RWPE2 (cell line): ENCODE measurements at regions not wholly inside any gene's neighbourhood (a gene's known extent, or its start where the extent isn't known, plus 50 kb on each side); places are given as distances from the start of the nearest gene placed in this dataset.

Source experiments
- ATAC-seq: fragments of 200-7000 bp; cut with Tn5 transposase; 3 replicates; pipeline ENCODE4 v1.9.1; 2021; ENCODE audit warnings: low read depth
- DNase-seq: peaks from one replicate; pipeline ENCODE4 v3.0.0-alpha.2; 2020; ENCODE audit warnings: low spot score
- H3K27ac ChIP-seq: fragments of 450-650 bp; 2 replicates; pipeline ENCODE4 v1.5.1; 2017; ENCODE audit warnings: mild to moderate bottlenecking; ENCODE audit not compliant: poor library complexity, severe bottlenecking
- H3K27me3 ChIP-seq: fragments of 250-450 bp; sonication (Bioruptor Pico); 2 replicates; pipeline ENCODE4 v1.5.1; 2021; ENCODE audit warnings: mild to moderate bottlenecking, moderate library complexity; ENCODE audit not compliant: insufficient read depth, poor library complexity, severe bottlenecking
- H3K36me3 ChIP-seq: fragments of 250-450 bp; sonication (Bioruptor Pico); 2 replicates; pipeline ENCODE4 v1.5.1; 2020; ENCODE audit warnings: low read depth, mild to moderate bottlenecking, moderate library complexity
- H3K4me1 ChIP-seq: fragments of 250-450 bp; sonication (Bioruptor Pico); 2 replicates; pipeline ENCODE4 v1.5.1; 2021; ENCODE audit warnings: mild to moderate bottlenecking, moderate library complexity; ENCODE audit not compliant: insufficient read depth, poor library complexity, severe bottlenecking
- H3K4me3 ChIP-seq: fragments of 250-450 bp; sonication (Bioruptor Pico); 2 replicates; pipeline ENCODE4 v1.5.1; 2021; ENCODE audit warnings: mild to moderate bottlenecking, moderate library complexity; ENCODE audit not compliant: severe bottlenecking
- H3K9me3 ChIP-seq: fragments of 250-450 bp; sonication (Bioruptor Pico); 2 replicates; pipeline ENCODE4 v1.5.1; 2021; ENCODE audit warnings: mild to moderate bottlenecking, moderate library complexity; ENCODE audit not compliant: severe bottlenecking
- TF ChIP-seq, protein P1 (sequence below): fragments of 450-650 bp; IDR thresholded peaks from one replicate; pipeline ENCODE4 v1.5.1; 2017; ENCODE audit warnings: mild to moderate bottlenecking, moderate library complexity; ENCODE audit not compliant: poor library complexity, severe bottlenecking

GRCh38 chr18:78724214-78724914 lies 255.3 kb upstream of the SALL3 start:
- no peaks in the 10 kb centered on the region for H3K27me3 ChIP-seq

DNA sequence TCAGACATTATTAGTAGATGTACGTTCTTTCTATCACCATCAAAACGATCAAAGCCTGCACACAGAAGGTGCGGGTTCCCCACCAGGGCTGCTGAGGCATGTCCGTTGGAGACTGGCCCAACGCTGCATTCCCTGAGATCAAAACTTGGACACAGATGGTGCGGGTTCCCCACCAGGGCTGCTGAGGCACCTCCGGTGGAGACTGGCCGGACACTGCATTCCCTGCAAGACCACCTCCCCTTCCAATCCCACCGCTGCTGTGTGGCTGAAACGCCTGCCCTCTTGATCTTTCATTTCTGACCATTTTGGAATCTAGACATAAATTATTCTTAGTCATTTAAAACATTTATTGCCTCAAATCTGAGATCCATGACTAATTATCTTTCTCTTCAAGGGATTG lies 254.2 kb upstream of the SALL3 start:
- DNase-seq (no peak), ATAC-seq (no peak)
- no peaks in the 10 kb centered on the region for H3K9me3 ChIP-seq

More at GRCh38 chr18:78724214-78724914, 255.3 kb upstream of the SALL3 start:
- H3K36me3 ChIP-seq = no peaks in the 10 kb centered on the region
- ATAC-seq (no peak), DNase-seq (no peak)
- H3K27ac ChIP-seq = no peak overlapping the region
- H3K9me3 ChIP-seq = no peaks in the 10 kb centered on the region
- no peaks in the 10 kb centered on the region for H3K4me1 ChIP-seq
- no peak overlapping the region for H3K4me3 ChIP-seq
- TF ChIP-seq, protein P1, sequence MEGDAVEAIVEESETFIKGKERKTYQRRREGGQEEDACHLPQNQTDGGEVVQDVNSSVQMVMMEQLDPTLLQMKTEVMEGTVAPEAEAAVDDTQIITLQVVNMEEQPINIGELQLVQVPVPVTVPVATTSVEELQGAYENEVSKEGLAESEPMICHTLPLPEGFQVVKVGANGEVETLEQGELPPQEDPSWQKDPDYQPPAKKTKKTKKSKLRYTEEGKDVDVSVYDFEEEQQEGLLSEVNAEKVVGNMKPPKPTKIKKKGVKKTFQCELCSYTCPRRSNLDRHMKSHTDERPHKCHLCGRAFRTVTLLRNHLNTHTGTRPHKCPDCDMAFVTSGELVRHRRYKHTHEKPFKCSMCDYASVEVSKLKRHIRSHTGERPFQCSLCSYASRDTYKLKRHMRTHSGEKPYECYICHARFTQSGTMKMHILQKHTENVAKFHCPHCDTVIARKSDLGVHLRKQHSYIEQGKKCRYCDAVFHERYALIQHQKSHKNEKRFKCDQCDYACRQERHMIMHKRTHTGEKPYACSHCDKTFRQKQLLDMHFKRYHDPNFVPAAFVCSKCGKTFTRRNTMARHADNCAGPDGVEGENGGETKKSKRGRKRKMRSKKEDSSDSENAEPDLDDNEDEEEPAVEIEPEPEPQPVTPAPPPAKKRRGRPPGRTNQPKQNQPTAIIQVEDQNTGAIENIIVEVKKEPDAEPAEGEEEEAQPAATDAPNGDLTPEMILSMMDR = no peak

DNA sequence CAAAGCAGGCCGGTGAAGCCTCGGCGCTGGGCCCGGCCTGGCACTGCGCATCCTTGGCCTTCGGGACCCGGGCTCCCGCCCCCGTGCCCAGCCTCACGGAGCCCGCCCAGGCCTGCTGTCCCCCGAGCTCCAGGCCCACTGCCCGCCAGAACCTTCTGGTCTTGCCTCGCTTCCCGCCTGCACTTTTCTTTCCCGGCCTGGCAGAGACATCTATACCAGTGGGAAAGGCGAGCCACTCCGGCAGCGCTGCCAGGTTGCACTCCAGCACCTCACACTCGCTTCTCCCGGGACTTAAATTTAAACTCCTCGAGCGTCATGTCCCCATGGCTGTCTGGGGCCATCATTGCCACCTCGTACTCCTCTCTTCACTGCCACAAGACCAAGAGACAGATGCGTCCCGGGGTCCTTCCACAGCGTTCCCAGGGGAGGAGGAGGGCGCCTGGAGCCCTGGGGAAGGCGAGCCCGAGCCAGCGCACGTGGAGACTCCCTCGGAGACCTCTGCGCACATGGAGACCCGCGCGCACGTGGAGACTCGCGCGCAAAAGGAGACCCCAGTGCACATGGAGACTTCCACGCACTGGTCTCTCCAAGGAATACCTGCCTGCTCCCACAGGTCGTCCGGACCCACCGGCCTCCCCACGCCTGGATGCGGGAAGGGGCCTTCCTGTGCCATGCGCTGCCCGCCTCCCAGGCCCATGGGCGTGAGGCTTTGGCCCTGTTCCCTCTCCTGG lies 253.1 kb upstream of the SALL3 start:
- Histone ChIP-seq H3K4me3 (no peak overlapping the region), H3K4me1 (no peaks in the 10 kb centered on the region), H3K27ac (no peak overlapping the region), H3K9me3 (no peaks in the 10 kb centered on the region), H3K27me3 (no peaks in the 10 kb centered on the region), H3K36me3 (no peaks in the 10 kb centered on the region)
- TF ChIP-seq, protein P1 = no peak
- ATAC-seq (no peak), DNase-seq (no peak)

More for the DNA sequence above, 254.2 kb upstream of the SALL3 start:
- Histone ChIP-seq H3K4me1 (no peaks in the 10 kb centered on the region), H3K4me3 (no peak overlapping the region), H3K36me3 (no peaks in the 10 kb centered on the region), H3K27me3 (no peaks in the 10 kb centered on the region), H3K27ac (no peak overlapping the region)
- TF ChIP-seq, protein P1 = no peak

DNA sequence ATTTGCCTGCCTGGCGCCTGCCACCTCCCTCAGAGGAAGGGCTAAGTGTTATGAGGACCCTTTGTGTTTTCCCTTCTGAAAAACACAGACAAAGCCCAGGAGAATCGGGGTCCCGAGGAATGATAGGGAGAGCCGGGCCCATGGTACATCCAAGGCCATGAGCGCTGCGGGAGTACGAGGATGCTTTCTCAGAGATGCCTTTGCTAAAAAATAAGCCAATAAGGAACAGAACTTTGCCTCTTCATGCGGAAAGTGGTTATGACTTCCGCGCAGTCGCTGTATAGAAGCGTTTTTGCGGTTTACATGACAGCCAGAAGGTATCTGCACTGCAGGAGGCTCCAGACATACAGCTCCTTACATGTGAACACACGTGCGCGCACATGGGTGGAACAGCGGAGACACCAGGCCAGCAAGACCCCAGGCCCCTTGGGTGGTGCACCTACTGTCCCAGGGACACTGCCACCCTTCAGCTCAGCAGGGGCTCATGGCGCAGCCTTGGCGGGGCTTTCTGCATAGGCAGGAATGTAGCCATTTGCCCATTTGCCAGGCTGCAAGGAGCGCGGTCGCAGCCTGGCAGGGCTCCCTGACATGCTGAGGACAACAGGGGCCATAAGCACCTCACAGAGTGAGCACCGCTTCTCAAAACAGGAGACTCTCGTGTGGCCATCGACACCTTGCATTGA lies 252.4 kb upstream of the SALL3 start:
- no peak for DNase-seq
- H3K9me3 ChIP-seq = no peaks in the 10 kb centered on the region
- TF ChIP-seq, protein P1 = no peak
- H3K4me3 ChIP-seq = no peak overlapping the region
- H3K4me1 ChIP-seq = no peaks in the 10 kb centered on the region
- no peaks in the 10 kb centered on the region for H3K36me3 ChIP-seq
- no peak for ATAC-seq
- H3K27ac ChIP-seq = no peak overlapping the region
- H3K27me3 ChIP-seq = no peaks in the 10 kb centered on the region
